Stimulated activated memory B cell treated with anti-CD40 and anti-IgM and Interleukin-4, amounts not matched to agents 10 μg/mL and 1 μg/mL and 100 μg/mL, for 72 hours (primary cell): ENCODE measurements at regions not wholly inside any gene's neighbourhood (a gene's known extent, or its start where the extent isn't known, plus 50 kb on each side); places are given as distances from the start of the nearest gene placed in this dataset.
"Not testable (repeated sequence)": the region's sequence is repeated elsewhere in the genome, so short reads cannot be mapped to it uniquely, and the experiment has no call there.

Experiments used
- ATAC-seq: fragments of 150-1000 bp; cut with Tn5 transposase; 2 replicates; pipeline ENCODE4 v1.10.0; 2021
- H3K27ac Mint-ChIP-seq: one replicate; pipeline ENCODE4 v1.8.0; 2022; ENCODE audit warnings: mild to moderate bottlenecking, mixed read lengths
- H3K27me3 Mint-ChIP-seq: one replicate; pipeline ENCODE4 v1.8.0; 2022; ENCODE audit warnings: mixed read lengths
- H3K36me3 Mint-ChIP-seq: one replicate; pipeline ENCODE4 v1.8.0; 2022; ENCODE audit warnings: mixed read lengths
- H3K4me1 Mint-ChIP-seq: one replicate; pipeline ENCODE4 v1.8.0; 2022; ENCODE audit warnings: mixed read lengths
- H3K4me3 Mint-ChIP-seq: one replicate; pipeline ENCODE4 v1.8.0; 2022; ENCODE audit warnings: mild to moderate bottlenecking, moderate library complexity, mixed read lengths
- H3K9me3 Mint-ChIP-seq: one replicate; pipeline ENCODE4 v1.8.0; 2022; ENCODE audit warnings: mixed read lengths

DNA sequence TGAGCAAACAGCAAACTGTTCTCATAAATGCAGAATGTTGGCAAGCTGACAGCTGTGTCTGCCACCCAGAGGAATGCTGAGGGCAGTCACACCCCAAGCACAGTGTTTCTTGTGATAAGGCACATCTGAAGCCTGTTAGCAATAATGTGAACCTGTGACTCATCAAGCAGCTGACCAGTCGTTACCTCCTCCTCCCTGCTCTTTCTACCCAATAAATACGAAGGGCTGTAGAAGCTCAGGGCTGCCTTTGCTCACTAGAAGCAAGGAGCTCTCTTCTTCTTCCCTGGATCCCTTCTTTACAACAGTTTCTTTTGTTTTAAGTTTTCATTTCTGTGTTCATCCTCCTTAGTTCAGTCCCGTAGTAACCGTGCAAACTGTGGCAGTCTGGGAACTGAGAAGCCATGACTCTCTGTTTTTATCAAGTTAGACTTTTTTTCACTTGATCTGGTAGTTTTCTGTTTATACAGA lies 160.3 kb upstream of the ZNF184 start:
- not testable (repeated sequence) for H3K4me3 Mint-ChIP-seq, H3K4me1 Mint-ChIP-seq, ATAC-seq, H3K9me3 Mint-ChIP-seq, H3K36me3 Mint-ChIP-seq, H3K27ac Mint-ChIP-seq
- peaks cover 92% of the 10 kb centered on the region for H3K27me3 Mint-ChIP-seq

DNA sequence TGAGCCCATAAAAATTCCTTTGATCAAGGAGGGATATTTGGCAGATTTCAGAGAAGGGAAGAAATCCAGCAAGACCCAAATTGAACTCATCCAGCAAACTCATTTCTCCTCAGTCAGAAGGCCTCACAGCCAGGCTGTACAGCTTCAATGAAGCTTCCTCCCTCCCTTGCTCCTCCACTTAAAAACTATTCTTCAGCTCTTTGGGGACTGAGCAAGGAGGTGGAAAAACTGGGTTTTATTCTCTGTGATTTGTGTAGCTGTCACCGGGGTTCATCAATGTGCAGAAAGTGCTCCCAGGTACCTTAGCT lies 158.7 kb upstream of the ZNF184 start:
- H3K4me3 Mint-ChIP-seq, result no peak overlapping the region
- H3K27ac Mint-ChIP-seq, result no peak overlapping the region
- H3K4me1 Mint-ChIP-seq, result no peaks in the 10 kb centered on the region
- H3K9me3 Mint-ChIP-seq, result no peaks in the 10 kb centered on the region
- ATAC-seq, result no peak
- H3K27me3 Mint-ChIP-seq, result peaks cover 79% of the 10 kb centered on the region
- H3K36me3 Mint-ChIP-seq, result no peaks in the 10 kb centered on the region

DNA sequence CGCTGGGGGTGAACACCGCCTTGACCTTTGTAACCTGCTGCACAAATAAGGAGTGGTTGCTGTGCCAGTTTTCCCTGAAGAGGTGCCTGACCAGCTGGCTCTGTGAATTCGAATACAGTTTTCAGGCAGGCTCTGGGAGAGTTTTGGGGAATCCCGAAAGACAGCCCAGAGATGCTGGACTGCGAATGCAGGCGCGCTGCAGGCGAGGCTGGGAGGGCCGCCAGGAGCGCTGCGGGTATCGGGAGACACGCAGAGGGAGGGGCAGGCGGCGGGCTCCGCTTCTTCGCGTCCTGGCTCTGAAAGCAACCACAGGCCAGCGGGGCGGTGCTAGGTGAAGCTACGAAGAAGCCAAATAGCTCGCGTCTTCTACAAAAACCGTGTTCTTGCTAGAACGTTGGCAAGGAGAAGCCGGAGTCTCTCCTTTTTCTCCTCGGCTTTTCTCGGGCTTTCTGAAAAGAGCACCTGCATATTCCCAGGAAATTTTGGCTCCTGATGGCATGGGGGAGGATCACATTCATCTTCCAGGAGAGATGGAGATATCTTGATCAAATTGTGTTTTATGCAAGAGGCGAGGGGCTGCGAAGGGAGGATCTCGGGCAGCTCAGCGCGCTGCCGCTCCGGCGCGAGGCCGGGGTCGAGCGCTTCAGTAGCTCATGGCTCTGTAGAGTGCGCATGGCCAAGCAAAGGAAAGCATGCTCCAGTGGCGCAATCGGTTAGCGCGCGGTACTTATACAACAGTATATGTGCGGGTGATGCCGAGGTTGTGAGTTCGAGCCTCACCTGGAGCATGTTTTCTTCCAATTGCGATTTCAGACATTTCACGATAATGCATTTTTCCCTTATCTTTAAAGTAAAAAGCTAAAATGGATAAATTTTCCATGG lies 158.1 kb upstream of the ZNF184 start:
- Mint-ChIP-seq H3K36me3 (no peaks in the 10 kb centered on the region), H3K4me1 (no peaks in the 10 kb centered on the region), H3K9me3 (no peaks in the 10 kb centered on the region), H3K27ac (no peak overlapping the region), H3K27me3 (peaks cover 73% of the 10 kb centered on the region), H3K4me3 (peak overlapping the region; percentile 50)
- no peak for ATAC-seq

DNA sequence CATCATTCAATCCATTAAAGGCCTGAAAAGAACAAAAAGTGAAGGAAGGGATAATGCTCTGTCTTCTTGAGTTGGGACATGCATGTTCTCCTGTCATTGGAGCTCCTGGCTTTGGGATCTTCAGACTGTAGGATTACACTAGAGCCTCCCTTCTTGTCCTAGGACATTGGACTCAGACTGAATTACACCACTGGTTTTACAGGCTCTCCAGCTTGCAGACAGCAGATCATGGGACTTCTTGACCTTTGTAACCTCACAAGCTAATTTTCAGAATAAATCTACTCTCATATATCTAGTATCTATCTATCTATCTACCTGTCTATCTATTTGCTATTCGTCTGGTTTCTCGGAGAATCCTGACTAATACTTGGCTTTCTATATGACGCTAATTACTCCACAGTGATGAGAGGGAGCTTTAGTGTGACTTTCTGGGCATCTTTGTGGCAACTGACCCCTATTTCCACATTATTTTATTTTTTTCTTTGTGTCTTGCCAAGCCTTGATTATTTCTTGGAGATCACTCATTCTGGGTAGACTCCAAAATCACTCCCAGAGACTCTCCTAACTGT lies 151.9 kb upstream of the ZNF184 start:
- Mint-ChIP-seq H3K4me3 (no peak overlapping the region), H3K27me3 (peaks cover 72% of the 10 kb centered on the region)

DNA sequence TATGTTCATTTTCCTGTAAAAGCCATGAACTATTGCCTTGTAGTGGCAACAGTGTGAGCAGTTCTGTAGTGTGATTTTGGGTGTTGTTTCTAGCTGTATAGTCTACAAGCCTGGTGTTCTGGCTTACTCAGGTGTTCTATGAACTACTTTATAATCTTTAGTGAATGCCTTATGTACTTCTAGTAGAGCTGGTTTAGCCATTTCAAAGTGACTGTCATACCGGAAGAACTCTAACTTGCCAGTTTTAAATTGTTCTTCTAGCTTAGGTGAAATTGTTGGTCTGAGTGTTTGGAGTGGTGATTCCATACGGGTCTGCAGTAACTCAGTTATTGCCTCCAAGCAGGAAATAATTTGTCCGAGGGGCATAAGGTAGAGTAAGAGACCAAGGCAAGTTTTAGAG lies 150.2 kb upstream of the ZNF184 start:
- Mint-ChIP-seq H3K4me3 (no peak overlapping the region), H3K27me3 (peaks cover 69% of the 10 kb centered on the region), H3K36me3 (no peaks in the 10 kb centered on the region), H3K9me3 (no peaks in the 10 kb centered on the region), H3K4me1 (peaks cover 1% of the 10 kb centered on the region), H3K27ac (no peak overlapping the region)
- ATAC-seq, result no peak

More for the DNA sequence above, 151.9 kb upstream of the ZNF184 start:
- ATAC-seq, result no peak
- no peaks in the 10 kb centered on the region for H3K9me3 Mint-ChIP-seq
- H3K4me1 Mint-ChIP-seq, result no peaks in the 10 kb centered on the region
- no peak overlapping the region for H3K27ac Mint-ChIP-seq
- no peaks in the 10 kb centered on the region for H3K36me3 Mint-ChIP-seq

DNA sequence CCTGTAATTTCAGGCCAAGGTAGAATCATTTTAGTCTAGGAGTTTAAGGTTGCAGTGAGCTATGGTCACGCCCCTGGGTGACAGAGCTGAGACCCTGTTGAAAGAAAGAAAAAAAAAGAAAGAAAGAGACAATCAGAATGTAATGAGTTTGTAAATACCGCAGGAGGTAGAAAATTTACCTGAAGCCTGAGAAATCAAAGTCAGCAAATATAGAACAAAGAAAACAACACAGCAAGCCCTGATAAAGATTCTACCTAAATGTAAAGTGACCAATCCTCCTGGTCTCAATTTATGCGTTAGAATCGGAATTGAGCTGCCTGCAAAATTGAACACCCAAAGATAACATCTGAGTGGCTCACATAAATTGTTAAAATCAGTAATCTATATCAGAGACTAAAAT lies 146.5 kb upstream of the ZNF184 start:
- H3K9me3 Mint-ChIP-seq, result no peaks in the 10 kb centered on the region
- ATAC-seq, result no peak
- H3K27me3 Mint-ChIP-seq, result peaks cover 74% of the 10 kb centered on the region
- H3K4me1 Mint-ChIP-seq, result peaks cover 14% of the 10 kb centered on the region
- H3K4me3 Mint-ChIP-seq, result no peak overlapping the region
- H3K27ac Mint-ChIP-seq, result no peak overlapping the region
- no peaks in the 10 kb centered on the region for H3K36me3 Mint-ChIP-seq

DNA sequence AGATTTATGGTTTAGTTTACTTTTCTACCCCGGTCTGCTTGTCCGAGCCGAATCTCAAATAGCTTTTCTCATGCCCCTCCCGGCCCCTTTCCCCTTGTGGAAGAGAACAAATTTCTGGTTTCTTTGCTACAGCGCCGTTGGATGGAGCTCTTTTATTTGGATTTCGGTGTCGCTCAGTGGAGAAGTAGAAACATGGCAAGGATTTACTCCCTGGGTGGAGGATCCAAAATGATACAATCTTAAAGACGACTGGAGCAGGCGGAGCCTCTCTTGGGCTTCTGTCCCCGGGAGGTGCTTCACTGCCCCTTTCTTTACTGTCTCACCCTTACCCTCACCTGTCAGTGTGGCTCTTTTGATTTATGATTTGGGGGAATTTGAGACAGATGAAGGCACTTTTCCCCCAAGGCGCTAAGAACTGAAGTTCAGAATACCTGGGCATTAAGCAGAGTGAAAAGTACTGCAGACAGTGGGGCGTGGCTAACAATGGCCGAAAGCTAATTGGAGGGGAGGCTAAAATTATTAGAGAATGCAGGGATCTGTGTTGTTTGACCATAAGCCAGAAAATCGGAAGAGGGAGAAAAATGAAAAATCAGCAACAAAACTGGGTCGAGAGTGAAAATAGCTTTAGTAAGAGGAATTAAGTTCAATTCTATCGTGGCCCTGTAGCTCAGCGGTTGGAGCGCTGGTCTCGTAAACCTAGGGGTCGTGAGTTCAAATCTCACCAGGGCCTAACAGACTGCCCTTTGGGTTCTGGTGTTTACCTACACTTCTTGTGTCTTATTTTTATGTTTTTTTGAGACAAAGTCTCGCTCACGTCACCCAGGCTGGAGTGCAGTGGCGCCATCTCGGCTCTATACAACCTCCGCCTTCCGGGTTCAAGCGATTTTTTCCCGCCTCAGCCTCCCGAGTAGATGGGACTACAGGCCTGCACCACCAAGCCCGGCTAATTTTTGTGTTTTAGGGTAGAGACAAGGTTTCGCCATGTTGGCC lies 145.1 kb upstream of the ZNF184 start:
- Mint-ChIP-seq H3K36me3 (no peaks in the 10 kb centered on the region), H3K9me3 (no peaks in the 10 kb centered on the region), H3K4me1 (peaks cover 14% of the 10 kb centered on the region), H3K27me3 (peaks cover 71% of the 10 kb centered on the region), H3K27ac (no peak overlapping the region), H3K4me3 (no peak overlapping the region)
- no peak for ATAC-seq

DNA sequence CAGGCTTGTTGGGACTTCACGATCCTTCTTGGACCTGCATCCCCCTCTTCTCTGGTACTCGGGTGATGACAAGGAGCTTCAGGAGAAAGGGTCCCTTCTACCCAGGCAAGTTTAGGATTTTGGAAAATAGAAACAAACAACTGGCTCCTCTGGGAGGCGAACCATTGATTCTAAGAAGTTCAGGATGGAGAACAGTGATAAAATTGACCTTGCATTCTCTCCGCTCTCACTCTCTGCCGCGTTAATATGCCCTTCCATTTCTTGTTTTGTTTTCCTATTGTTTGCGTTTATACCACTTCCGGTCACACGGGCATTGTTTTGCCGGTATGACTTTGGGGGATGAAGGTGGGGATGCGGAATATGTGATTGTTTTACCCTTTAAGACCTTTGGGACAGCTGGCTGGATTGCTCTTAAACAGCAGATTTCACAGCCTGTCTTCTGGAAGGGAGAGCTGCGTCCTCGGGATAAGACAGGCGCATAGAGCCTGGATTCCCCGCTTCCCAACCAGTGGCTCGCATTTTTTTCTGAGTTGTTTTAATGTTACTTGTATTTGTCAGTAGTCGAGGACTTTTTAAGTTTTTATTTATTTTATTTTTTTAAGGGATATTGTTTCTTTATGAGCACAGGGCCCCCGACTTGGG lies 144.3 kb upstream of the ZNF184 start:
- ATAC-seq, result no peak
- H3K4me3 Mint-ChIP-seq, result peak overlapping the region; percentile 36
- no peak overlapping the region for H3K27ac Mint-ChIP-seq
- no peaks in the 10 kb centered on the region for H3K9me3 Mint-ChIP-seq
- H3K4me1 Mint-ChIP-seq, result peaks cover 14% of the 10 kb centered on the region
- peaks cover 69% of the 10 kb centered on the region for H3K27me3 Mint-ChIP-seq
- H3K36me3 Mint-ChIP-seq, result no peaks in the 10 kb centered on the region

DNA sequence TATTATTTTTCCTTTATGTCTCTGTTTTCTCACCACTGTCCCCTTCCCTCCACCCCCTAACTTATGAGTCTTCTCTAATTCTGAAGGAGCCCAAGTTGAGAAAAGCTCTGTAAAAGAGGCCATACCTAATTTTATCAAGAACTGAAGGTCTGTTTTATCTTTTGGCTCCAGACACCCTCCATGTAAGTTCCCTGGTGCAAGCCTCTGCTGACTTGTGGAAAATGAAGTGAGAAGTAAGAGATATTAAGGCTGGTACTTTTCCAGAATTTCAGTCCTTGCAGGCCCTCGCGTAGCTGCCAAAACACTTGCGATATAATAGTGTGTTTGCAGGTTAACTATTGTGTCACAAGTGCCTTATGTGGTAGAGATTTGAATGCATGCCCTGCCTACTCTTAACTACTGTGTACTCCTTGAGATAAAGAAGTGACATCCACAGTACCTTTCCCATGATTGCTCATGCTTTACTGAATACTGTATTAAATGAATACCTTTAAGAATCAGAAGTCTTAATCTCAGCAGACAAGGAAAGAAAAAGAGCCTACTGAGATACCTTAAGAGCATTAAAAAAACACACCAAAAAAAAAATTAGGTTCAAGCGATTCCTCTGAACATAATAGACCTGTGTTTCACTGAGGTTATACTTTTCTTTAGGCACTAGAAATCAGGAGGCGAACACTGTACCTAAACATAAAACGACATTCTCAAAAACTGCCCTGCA lies 143.6 kb upstream of the ZNF184 start:
- Mint-ChIP-seq H3K36me3 (no peaks in the 10 kb centered on the region), H3K9me3 (no peaks in the 10 kb centered on the region), H3K27me3 (peaks cover 62% of the 10 kb centered on the region), H3K27ac (no peak overlapping the region), H3K4me3 (no peak overlapping the region), H3K4me1 (peaks cover 14% of the 10 kb centered on the region)
- ATAC-seq, result no peak

DNA sequence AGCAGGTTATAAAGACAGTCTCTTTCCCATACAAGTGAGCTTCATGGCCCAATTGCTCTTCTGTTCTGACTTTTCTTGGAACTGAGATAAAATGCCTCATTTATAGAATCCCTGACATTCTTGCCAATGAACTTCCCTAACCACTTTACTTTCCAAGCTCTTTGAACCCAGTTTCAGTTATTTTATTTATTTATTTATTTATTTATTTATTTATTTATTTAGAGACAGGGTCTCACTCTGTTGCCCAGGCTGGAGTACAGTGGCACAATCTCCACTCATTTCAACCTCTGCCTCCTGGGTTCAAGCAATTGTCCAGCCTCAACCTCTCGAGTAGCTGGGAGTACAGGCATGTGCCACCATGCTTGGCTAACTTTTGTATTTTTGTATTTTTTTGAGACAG lies 138.5 kb upstream of the ZNF184 start:
- ATAC-seq, result no peak
- H3K9me3 Mint-ChIP-seq, result no peaks in the 10 kb centered on the region
- no peaks in the 10 kb centered on the region for H3K36me3 Mint-ChIP-seq
- H3K4me3 Mint-ChIP-seq, result no peak overlapping the region
- H3K27ac Mint-ChIP-seq, result no peak overlapping the region
- H3K4me1 Mint-ChIP-seq, result no peaks in the 10 kb centered on the region
- H3K27me3 Mint-ChIP-seq, result peaks cover 47% of the 10 kb centered on the region

DNA sequence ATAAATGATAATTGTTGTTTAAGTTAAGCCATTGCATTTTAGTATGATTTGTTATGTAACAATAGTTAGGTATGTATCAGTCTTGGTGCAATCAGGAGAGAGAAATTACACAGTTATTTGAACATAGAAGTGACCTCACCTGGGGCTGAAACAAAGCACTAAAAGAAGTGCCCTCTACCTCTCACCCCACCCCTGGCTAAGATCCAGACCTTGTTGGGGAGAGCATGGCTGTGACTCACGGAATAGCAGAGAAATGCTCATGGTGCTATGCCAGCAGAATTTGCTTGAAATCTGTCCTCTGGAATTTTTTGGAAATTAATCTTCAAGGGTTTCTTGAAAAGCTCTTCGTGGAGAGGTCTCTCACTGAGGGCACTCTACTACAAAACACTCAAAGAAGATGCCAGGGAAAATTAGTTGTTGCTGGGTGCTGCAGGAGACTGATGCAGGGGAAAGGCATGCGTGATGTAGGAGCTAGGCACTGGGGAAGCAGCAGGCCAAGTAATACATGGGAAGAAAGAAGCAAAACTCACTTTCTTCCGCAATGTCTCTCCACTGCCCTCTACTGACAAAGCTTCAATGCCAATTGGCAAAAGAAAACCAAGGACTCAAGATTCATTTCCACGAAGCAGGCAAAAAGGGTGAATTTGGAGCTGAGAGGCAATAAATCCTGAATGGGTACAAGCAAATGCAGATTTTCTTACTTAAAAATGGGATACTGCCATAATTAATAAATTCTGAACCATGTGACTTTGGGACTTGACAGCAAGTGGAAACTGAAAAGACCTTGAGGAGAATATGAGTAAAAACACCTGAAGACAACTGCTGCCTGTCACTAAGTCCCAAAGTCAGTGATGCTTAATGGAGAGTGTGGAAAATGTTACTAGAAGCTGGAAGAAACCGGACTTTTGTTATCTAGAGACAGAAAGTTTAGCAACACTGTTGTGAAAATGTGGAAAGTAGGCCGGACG lies 136.3 kb upstream of the ZNF184 start:
- H3K9me3 Mint-ChIP-seq, result no peaks in the 10 kb centered on the region
- no peak overlapping the region for H3K27ac Mint-ChIP-seq
- no peak for ATAC-seq
- H3K4me3 Mint-ChIP-seq, result no peak overlapping the region
- H3K27me3 Mint-ChIP-seq, result peaks cover 62% of the 10 kb centered on the region
- no peaks in the 10 kb centered on the region for H3K4me1 Mint-ChIP-seq
- no peaks in the 10 kb centered on the region for H3K36me3 Mint-ChIP-seq

DNA sequence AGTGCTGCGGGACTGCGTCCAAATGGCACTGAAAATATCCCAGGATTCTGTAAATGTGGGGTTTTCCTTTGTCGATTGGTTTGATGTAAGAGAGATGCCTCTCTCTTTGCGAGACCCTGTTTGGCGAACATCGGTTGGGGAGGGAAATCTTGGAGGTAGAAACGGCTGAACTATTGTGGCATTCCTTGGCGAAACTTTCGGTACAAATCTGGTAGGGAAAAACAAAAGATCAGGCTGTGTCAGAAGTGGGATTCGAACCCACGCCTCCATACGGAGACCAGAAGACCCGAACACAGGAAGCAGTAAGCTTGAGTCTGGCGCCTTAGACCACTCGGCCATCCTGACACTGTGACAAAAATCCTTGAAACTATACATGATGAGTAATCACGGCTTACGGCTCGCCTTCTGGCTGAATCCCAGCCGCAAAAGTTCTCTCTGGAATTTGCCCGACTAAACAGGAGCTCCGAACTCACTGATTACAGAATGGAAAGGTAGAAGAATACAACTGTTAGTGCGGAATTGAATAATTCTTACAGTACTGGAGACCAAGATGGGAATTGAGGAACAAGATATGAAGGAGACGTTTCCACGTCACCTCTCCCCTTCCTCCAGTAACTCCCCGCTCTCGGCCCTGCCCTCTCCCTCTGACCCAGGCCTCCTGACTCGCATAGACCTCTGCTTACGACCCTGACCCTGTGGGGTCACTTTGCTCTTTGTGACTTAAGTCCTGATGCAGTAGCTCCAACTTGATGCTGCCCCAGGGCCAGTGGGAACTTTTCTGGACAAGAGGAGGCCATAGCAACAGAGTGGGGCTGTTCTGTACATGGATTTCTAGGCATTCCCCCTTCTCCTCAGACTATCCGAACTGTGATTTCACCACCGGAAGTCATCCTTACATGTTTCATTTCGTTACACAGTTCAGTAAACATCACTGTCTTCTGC lies 132.8 kb upstream of the ZNF184 start:
- ATAC-seq, result no peak
- no peak overlapping the region for H3K4me3 Mint-ChIP-seq
- H3K27me3 Mint-ChIP-seq, result peaks cover 75% of the 10 kb centered on the region
- H3K36me3 Mint-ChIP-seq, result no peaks in the 10 kb centered on the region
- peaks cover 5% of the 10 kb centered on the region for H3K4me1 Mint-ChIP-seq
- no peak overlapping the region for H3K27ac Mint-ChIP-seq
- peaks cover 7% of the 10 kb centered on the region for H3K9me3 Mint-ChIP-seq

DNA sequence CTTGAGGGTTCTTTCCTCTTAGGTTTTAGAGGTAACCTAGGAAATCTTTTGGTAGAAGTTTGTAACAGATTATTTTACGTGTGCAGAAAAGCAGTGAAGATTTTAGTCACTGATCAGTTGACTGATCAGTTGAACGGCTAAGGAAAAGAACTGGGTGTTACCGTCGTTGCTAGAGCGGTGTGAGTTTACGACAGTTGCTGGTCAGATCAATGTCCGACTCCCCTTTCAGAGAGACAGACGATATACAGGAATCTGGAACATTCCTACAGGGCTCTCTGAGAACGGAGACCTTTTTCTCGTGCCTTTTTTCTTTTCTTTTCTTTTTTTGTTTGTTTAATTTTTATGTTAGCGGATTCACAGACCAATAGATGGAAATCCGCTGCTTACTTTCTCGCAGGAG lies 132.1 kb upstream of the ZNF184 start:
- H3K27ac Mint-ChIP-seq, result no peak overlapping the region
- H3K4me3 Mint-ChIP-seq, result no peak overlapping the region
- no peaks in the 10 kb centered on the region for H3K36me3 Mint-ChIP-seq
- no peak for ATAC-seq
- H3K4me1 Mint-ChIP-seq, result peaks cover 5% of the 10 kb centered on the region
- H3K9me3 Mint-ChIP-seq, result peaks cover 7% of the 10 kb centered on the region
- H3K27me3 Mint-ChIP-seq, result peaks cover 69% of the 10 kb centered on the region
